Mesothelial cell of epicardium (in vitro differentiated cells): ENCODE measurements at regions not wholly inside any gene's neighbourhood (a gene's known extent, or its start where the extent isn't known, plus 50 kb on each side); places are given as distances from the start of the nearest gene placed in this dataset.
A peak's percentile ranks its signal among the peaks of the same experiment; 100 is the strongest.

Source experiments
- DNase-seq, 2 experiments: peaks; one replicate each; pipeline ENCODE4 v3.0.0; 2021; ENCODE audit warnings: low spot score in 2 of 2; ENCODE audit not compliant: unreplicated experiment in 2 of 2
- H3K27ac Mint-ChIP-seq: 2 replicates; pipeline ENCODE4 v1.8.0; 2021; ENCODE audit warnings: mixed read lengths
- H3K27me3 Mint-ChIP-seq: 2 replicates; pipeline ENCODE4 v1.8.0; 2021; ENCODE audit warnings: low read depth, mixed read lengths
- H3K36me3 Mint-ChIP-seq: 2 replicates; pipeline ENCODE4 v1.8.0; 2021; ENCODE audit warnings: mixed read lengths
- H3K4me1 Mint-ChIP-seq: 2 replicates; pipeline ENCODE4 v1.8.0; 2021; ENCODE audit warnings: mixed read lengths
- H3K4me3 Mint-ChIP-seq: 2 replicates; pipeline ENCODE4 v1.8.0; 2021; ENCODE audit warnings: mild to moderate bottlenecking, moderate library complexity, mixed read lengths
- H3K9me3 Mint-ChIP-seq: 2 replicates; pipeline ENCODE4 v1.8.0; 2021; ENCODE audit warnings: mixed read lengths
- TF ChIP-seq, protein P1 (sequence below): fragments of 200-600 bp; sonication (generic); IDR thresholded peaks from one replicate; pipeline ENCODE4 v1.5.0; 2021; ENCODE audit warnings: antibody characterized with exemption; ENCODE audit not compliant: unreplicated experiment

DNA sequence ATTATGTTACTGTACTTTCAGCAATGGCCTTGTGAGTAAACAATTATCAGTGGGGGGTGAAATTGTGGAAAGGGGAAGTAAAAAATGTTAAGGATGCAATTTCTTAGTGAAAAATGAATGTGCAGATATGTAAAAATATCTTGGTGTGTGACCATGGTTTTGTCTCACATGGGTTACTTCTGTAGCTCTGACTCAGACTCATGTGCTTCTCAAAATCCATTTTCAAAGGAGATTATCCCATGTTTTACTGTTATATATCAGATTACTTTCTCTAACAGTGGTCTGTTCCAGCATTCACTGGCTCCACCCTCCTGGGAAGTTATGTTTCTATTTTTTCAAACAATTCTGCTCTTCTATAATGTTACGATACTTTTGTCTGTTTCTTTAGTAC, 298.2 kb upstream of the COL3A1 start:
- peaks cover 3% of the 10 kb centered on the region for H3K36me3 Mint-ChIP-seq
- no peaks in the 10 kb centered on the region for H3K27me3 Mint-ChIP-seq
- H3K4me3 Mint-ChIP-seq: no peak overlapping the region
- H3K4me1 Mint-ChIP-seq: peaks cover 39% of the 10 kb centered on the region
- no peak for DNase-seq
- peak overlapping the region; percentile 93 for H3K27ac Mint-ChIP-seq
- TF ChIP-seq, protein P1, sequence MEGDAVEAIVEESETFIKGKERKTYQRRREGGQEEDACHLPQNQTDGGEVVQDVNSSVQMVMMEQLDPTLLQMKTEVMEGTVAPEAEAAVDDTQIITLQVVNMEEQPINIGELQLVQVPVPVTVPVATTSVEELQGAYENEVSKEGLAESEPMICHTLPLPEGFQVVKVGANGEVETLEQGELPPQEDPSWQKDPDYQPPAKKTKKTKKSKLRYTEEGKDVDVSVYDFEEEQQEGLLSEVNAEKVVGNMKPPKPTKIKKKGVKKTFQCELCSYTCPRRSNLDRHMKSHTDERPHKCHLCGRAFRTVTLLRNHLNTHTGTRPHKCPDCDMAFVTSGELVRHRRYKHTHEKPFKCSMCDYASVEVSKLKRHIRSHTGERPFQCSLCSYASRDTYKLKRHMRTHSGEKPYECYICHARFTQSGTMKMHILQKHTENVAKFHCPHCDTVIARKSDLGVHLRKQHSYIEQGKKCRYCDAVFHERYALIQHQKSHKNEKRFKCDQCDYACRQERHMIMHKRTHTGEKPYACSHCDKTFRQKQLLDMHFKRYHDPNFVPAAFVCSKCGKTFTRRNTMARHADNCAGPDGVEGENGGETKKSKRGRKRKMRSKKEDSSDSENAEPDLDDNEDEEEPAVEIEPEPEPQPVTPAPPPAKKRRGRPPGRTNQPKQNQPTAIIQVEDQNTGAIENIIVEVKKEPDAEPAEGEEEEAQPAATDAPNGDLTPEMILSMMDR: no peak
- H3K9me3 Mint-ChIP-seq: peaks cover 3% of the 10 kb centered on the region

GRCh38 chr2:188677142-188677541, 297.0 kb upstream of the COL3A1 start:
- peaks cover 39% of the 10 kb centered on the region for H3K4me1 Mint-ChIP-seq
- DNase-seq: no peak
- H3K27ac Mint-ChIP-seq: no peak overlapping the region
- peaks cover 5% of the 10 kb centered on the region for H3K36me3 Mint-ChIP-seq
- no peaks in the 10 kb centered on the region for H3K27me3 Mint-ChIP-seq
- no peak overlapping the region for H3K4me3 Mint-ChIP-seq
- TF ChIP-seq, protein P1: no peak
- H3K9me3 Mint-ChIP-seq: peaks cover 3% of the 10 kb centered on the region

- peak overlapping the region; percentile 70 for H3K27ac Mint-ChIP-seq
- no peak for DNase-seq
- H3K4me3 Mint-ChIP-seq: no peak overlapping the region
- H3K4me1 Mint-ChIP-seq: peaks cover 36% of the 10 kb centered on the region
- TF ChIP-seq, protein P1: no peak
- H3K27me3 Mint-ChIP-seq: no peaks in the 10 kb centered on the region
- H3K9me3 Mint-ChIP-seq: peaks cover 17% of the 10 kb centered on the region
- peaks cover 13% of the 10 kb centered on the region for H3K36me3 Mint-ChIP-seq
Measured at GRCh38 chr2:188678882-188679281, 295.3 kb upstream of the COL3A1 start.

- H3K36me3 Mint-ChIP-seq: peaks cover 25% of the 10 kb centered on the region
- H3K27me3 Mint-ChIP-seq: no peaks in the 10 kb centered on the region
- peaks cover 11% of the 10 kb centered on the region for H3K4me1 Mint-ChIP-seq
- DNase-seq: no peak
- TF ChIP-seq, protein P1: no peak
- H3K27ac Mint-ChIP-seq: no peak overlapping the region
- peaks cover 47% of the 10 kb centered on the region for H3K9me3 Mint-ChIP-seq
- no peak overlapping the region for H3K4me3 Mint-ChIP-seq
Measured at GRCh38 chr2:188682838-188683237, 291.3 kb upstream of the COL3A1 start.

GRCh38 chr2:188684795-188685194, 289.4 kb upstream of the COL3A1 start:
- peaks cover 40% of the 10 kb centered on the region for H3K36me3 Mint-ChIP-seq
- TF ChIP-seq, protein P1: no peak
- no peak overlapping the region for H3K4me3 Mint-ChIP-seq
- no peak for DNase-seq
- no peaks in the 10 kb centered on the region for H3K27me3 Mint-ChIP-seq
- H3K27ac Mint-ChIP-seq: no peak overlapping the region
- peaks cover 61% of the 10 kb centered on the region for H3K9me3 Mint-ChIP-seq
- no peaks in the 10 kb centered on the region for H3K4me1 Mint-ChIP-seq

DNA sequence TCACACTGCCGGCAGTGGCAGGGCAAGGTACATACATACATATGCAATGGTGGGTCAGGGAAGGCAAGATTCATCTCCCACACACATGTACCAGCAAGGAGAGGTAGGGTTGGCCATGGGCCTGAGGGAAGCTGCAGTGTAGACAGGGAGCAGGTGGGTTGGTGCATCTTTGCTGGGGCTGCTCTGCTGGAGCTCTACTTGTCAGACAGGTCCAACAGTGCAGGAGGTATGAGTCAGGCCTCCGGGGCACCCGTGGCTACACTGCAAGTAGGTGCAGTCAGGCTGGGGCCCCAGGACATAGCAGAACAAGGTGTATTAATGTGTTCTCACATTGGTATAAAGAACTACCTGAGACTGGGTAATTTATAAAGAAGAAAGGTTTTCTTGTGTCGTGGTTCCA, 281.1 kb upstream of the COL3A1 start:
- Mint-ChIP-seq H3K4me3 (no peak overlapping the region), H3K9me3 (peaks cover 37% of the 10 kb centered on the region), H3K36me3 (peaks cover 37% of the 10 kb centered on the region), H3K27me3 (no peaks in the 10 kb centered on the region), H3K27ac (peak overlapping the region; percentile 45), H3K4me1 (peaks cover 43% of the 10 kb centered on the region)
- TF ChIP-seq, protein P1: no peak
- no peak for DNase-seq
